GM12878 (cell line): ENCODE measurements at regions not wholly inside any gene's neighbourhood (a gene's known extent, or its start where the extent isn't known, plus 50 kb on each side); places are given as distances from the start of the nearest gene placed in this dataset.

Experiments
- ATAC-seq: fragments of 200-7000 bp; cut with Tn5 transposase; 3 replicates; pipeline ENCODE4 v1.9.1; 2020; ENCODE audit warnings: mild to moderate bottlenecking, moderate library complexity
- BruUV-seq: library from RNA; stranded (reverse); fragments of 400-500 nt; replicated peaks from 2 replicates; lab custom pipeline; 2021; lab: Mats Ljungman, UMichigan
- CTCF ChIA-PET: fragments of 300-600 bp; sonication (Branson Sonifier 250); formaldehyde crosslinking; extraction: SDS; loops from one replicate; lab custom pipeline; 2021; ENCODE audit warnings: inconsistent platforms; lab: Yijun Ruan, JAX
- POLR2A ChIA-PET: fragments of 350-600 bp; formaldehyde crosslinking; extraction: SDS; loops from one replicate; lab custom pipeline; 2021; ENCODE audit warnings: inconsistent platforms; lab: Charles Lee
- RAD21 ChIA-PET: fragments of 300-600 bp; sonication (Branson Sonifier 250); formaldehyde crosslinking; loops from one replicate; lab custom pipeline; 2023; ENCODE audit warnings: antibody characterized with exemption; ENCODE audit not compliant: unreplicated experiment; lab: Charles Lee
- SMC1A ChIA-PET: fragments of 300-600 bp; sonication (Branson Sonifier 250); formaldehyde crosslinking; loops from one replicate; lab custom pipeline; 2023; ENCODE audit not compliant: unreplicated experiment, uncharacterized antibody; lab: Charles Lee
- DNase-seq: peaks from one replicate; pipeline ENCODE4 v3.0.0-alpha.2; 2011; ENCODE audit warnings: low read depth, low spot score
- FAIRE-seq: peaks from 3 replicates; lab custom pipeline; 2011; peaks lifted over from hg19 to GRCh38; lab: Jason Lieb, UNC
- H2AFZ ChIP-seq: 2 replicates; pipeline ENCODE4 v1.6.0; 2011; ENCODE audit warnings: low read depth, low read length, control low read depth; ENCODE audit not compliant: control insufficient read depth
- H3K27ac ChIP-seq: 2 replicates; pipeline ENCODE4 v1.5.1; 2011; ENCODE audit warnings: control low read depth; ENCODE audit not compliant: control insufficient read depth, insufficient read depth
- H3K27me3 ChIP-seq, 2 experiments: replicated peaks in 1 of 2; 2 replicates each; pipeline versions ENCODE4 v1.6.0 to v1.6.1; 2011; ENCODE audit warnings: low read length in 1 of 2; ENCODE audit not compliant: control insufficient read depth in 2 of 2, insufficient read depth in 2 of 2
- H3K36me3 ChIP-seq, 2 experiments: 2 replicates each; pipeline ENCODE4 v1.5.1; 2011; ENCODE audit warnings: low read length in 1 of 2; ENCODE audit not compliant: control insufficient read depth in 2 of 2, insufficient read depth in 2 of 2
- H3K4me1 ChIP-seq: 2 replicates; pipeline ENCODE4 v1.6.1; 2011; ENCODE audit warnings: mild to moderate bottlenecking, low read length, moderate library complexity, mixed read lengths; ENCODE audit not compliant: control insufficient read depth, insufficient read depth
- H3K4me2 ChIP-seq: 2 replicates; pipeline ENCODE4 v1.6.0; 2011; ENCODE audit warnings: control low read depth; ENCODE audit not compliant: control insufficient read depth, insufficient read depth
- H3K4me3 ChIP-seq: fragments of 200-600 bp; sonication (generic); 2 replicates; pipeline ENCODE4 v1.5.1; 2016
- H3K79me2 ChIP-seq: 2 replicates; pipeline ENCODE4 v1.6.0; 2011; ENCODE audit warnings: low read length; ENCODE audit not compliant: control insufficient read depth, insufficient read depth
- H3K9ac ChIP-seq: 2 replicates; pipeline ENCODE4 v1.8.0; 2011; ENCODE audit warnings: low read length, control low read depth, mixed read lengths; ENCODE audit not compliant: control insufficient read depth, insufficient read depth
- H3K9me3 ChIP-seq: replicated peaks from 3 replicates; pipeline ENCODE4 v1.5.1; 2011; ENCODE audit warnings: mild to moderate bottlenecking, low read length; ENCODE audit not compliant: control insufficient read depth, insufficient read depth
- H4K20me1 ChIP-seq: 2 replicates; pipeline ENCODE4 v1.6.0; 2011; ENCODE audit not compliant: control insufficient read depth, insufficient read depth
- MYC ChIP-seq: IDR thresholded peaks from 2 replicates; pipeline ENCODE4 v1.6.1; 2011; ENCODE audit warnings: mild to moderate bottlenecking, low read length, moderate library complexity, inconsistent platforms; ENCODE audit not compliant: insufficient read depth, insufficient replicate concordance, insufficient read length, severe bottlenecking
- POLR2AphosphoS2 ChIP-seq: IDR thresholded peaks from 2 replicates; pipeline ENCODE4 v1.6.1; 2011; ENCODE audit warnings: low read depth, mild to moderate bottlenecking, low read length, improper control_type of control experiment, moderate library complexity
- WGBS: methylation state at CpG from one replicate; pipeline ENCODE4 v1.1.6; 2016; ENCODE audit warnings: low lambda C conversion rate; ENCODE audit not compliant: insufficient replicate concordance, insufficient coverage; ENCODE audit errors: missing lambda C conversion rate; 5-methylcytosine and 5-hydroxymethylcytosine counted together
- in situ Hi-C: fragments of 300-500 bp; cut with MboI; formaldehyde crosslinking; loops from 9 replicates; pipeline ENCODE4 v1.14.3; 2018; ENCODE audit warnings: mixed read lengths
- intact Hi-C: fragments of 100-400 bp; cut with micrococcal nuclease; formaldehyde crosslinking; loops from one replicate; pipeline ENCODE4 v1.14.2; 2022; ENCODE audit not compliant: unreplicated experiment

DNA sequence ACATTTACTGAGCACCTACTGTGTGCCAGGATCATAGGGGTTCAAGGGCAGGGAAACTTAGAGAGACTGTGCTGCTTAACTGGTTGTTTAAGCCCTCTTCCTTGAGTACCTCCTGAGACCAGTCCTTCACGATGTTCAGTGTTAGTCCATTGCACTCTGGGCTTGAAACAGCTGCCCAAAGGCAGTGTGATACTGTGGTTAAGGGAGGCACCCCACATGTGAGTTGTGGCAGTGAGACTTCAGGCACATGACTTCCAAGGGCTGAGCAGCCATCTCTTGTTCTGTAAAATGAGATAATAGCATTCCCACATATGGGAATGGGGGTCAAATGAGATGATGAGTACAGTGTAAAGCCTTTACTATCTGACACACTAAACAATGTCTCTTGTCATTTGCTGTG, 75.1 kb downstream of the LINGO1 start:
- Histone ChIP-seq H4K20me1 (no peaks in the 10 kb centered on the region), H3K36me3 (no peaks in the 10 kb centered on the region), H3K4me2 (no peak overlapping the region), H2AFZ (no peak overlapping the region), H3K79me2 (no peaks in the 10 kb centered on the region), H3K4me3 (no peak overlapping the region), H3K9me3 (no peaks in the 10 kb centered on the region), H3K27me3 (no peaks in the 10 kb centered on the region), H3K27ac (no peak overlapping the region), H3K9ac (no peak overlapping the region), H3K4me1 (no peaks in the 10 kb centered on the region)
- no peak for FAIRE-seq
- in situ Hi-C loops (no loop called here), intact Hi-C loops (no loop called here)
- no peak for ATAC-seq
- ChIA-PET CTCF (interaction anchor here (1.5 kb wide), 1 partner anchor 14 kb away, joined by 5 read pairs; no protein-coding TSS in a partner anchor), SMC1A (no interaction called here), RAD21 (no interaction called here), POLR2A (no interaction called here)
- 0% methylated on average over 1 of the region's 1 CpG for WGBS
- BruUV-seq = no TSS peak
- no peak for DNase-seq
- no peak for TF ChIP-seq MYC

DNA sequence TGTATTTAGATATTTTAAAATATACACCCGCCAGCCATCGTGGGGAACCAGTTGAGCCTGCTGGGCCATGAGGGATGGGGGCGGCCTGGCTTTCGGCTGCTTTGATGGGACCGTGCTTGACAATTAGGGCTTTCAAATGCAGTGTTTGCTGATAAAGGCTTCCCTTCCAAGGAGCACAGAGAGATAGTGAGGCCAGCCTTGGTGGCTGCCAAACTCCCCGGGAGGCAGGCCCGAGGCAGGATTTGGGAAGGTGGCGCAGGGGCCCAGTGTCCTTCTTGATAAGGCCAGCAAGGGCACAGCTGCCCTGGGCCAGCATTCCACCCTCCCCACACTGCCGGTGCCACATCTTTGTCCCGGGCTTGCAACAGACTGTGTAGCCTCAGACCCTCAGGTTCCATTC, 75.6 kb downstream of the LINGO1 start:
- ChIA-PET RAD21 (no interaction called here), CTCF (interaction anchor here (1.5 kb wide), 1 partner anchor 14 kb away, joined by 5 read pairs; no protein-coding TSS in a partner anchor), SMC1A (interaction anchor here (0.7 kb wide), 1 partner anchor 526 kb away, joined by 3 read pairs; no protein-coding TSS in a partner anchor), POLR2A (no interaction called here)
- no peak for DNase-seq
- no peaks in the 10 kb centered on the region for H3K4me1 ChIP-seq
- H3K4me2 ChIP-seq = no peak overlapping the region
- H3K9ac ChIP-seq = no peak overlapping the region
- H3K36me3 ChIP-seq = no peaks in the 10 kb centered on the region
- no peak overlapping the region for H2AFZ ChIP-seq
- no TSS peak for BruUV-seq
- H4K20me1 ChIP-seq = no peaks in the 10 kb centered on the region
- no peaks in the 10 kb centered on the region for H3K9me3 ChIP-seq
- no peak for ATAC-seq
- no peak overlapping the region for H3K4me3 ChIP-seq
- intact Hi-C loops = no loop called here
- WGBS = 46% methylated on average over 10 of the region's 10 CpGs
- no peak for TF ChIP-seq POLR2AphosphoS2
- FAIRE-seq = no peak
- H3K27ac ChIP-seq = no peak overlapping the region
- in situ Hi-C loops = no loop called here
- H3K27me3 ChIP-seq = 0 out of 4 replicates have a peak, but pooled peaks cover 0 to 2% of the 10 kb centered on the region in 2 experiments
- no peaks in the 10 kb centered on the region for H3K79me2 ChIP-seq
